ENCODE measurements at regions not wholly inside any gene's neighbourhood (a gene's known extent, or its start where the extent isn't known, plus 50 kb on each side); places are given as distances from the start of the nearest gene placed in this dataset.

DNA sequence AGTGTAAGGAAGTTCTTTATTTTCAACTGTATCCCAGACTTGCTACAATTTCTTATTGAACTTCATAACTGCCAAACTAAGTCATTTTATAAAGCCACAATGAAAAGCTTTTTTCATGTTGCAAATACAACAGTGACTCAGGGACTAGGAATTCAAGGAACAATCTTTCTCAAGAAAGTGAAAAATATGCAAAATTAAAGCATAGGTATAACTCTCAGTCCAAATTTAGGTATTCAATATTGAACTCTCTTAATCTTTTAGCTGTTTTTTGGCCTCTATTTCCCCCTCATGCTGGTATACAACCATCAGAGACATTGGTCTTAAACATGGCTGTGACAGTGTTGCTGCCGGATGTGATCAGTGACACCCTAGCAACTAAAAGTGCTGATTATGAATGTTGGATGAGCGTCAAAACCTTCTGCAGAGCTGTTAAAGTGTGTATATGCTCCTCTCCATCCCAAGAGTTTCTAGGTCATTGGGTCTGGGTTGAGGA is 476.9 kb downstream of the ZNF385D start:
- DNase-seq (ENCODE audit: low spot score in 2 of 2): no peak
- TF ChIP-seq EP300 (IDR thresholded peaks at IDR 0.05) (no peak), POLR2A (IDR thresholded peaks at IDR 0.05) (no peak)
- TF ChIP-seq, protein P1, sequence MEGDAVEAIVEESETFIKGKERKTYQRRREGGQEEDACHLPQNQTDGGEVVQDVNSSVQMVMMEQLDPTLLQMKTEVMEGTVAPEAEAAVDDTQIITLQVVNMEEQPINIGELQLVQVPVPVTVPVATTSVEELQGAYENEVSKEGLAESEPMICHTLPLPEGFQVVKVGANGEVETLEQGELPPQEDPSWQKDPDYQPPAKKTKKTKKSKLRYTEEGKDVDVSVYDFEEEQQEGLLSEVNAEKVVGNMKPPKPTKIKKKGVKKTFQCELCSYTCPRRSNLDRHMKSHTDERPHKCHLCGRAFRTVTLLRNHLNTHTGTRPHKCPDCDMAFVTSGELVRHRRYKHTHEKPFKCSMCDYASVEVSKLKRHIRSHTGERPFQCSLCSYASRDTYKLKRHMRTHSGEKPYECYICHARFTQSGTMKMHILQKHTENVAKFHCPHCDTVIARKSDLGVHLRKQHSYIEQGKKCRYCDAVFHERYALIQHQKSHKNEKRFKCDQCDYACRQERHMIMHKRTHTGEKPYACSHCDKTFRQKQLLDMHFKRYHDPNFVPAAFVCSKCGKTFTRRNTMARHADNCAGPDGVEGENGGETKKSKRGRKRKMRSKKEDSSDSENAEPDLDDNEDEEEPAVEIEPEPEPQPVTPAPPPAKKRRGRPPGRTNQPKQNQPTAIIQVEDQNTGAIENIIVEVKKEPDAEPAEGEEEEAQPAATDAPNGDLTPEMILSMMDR (IDR thresholded peaks at IDR 0.05): no peak
- Histone ChIP-seq H3K27ac (no peak overlapping the region), H3K36me3 (no peaks in the 10 kb centered on the region), H3K9me3 (peaks cover 0 to 7% (median 0%) of the 10 kb centered on the region in 4 donors), H3K4me3 (no peak overlapping the region), H3K4me1 (peaks cover 0 to 5% (median 0%) of the 10 kb centered on the region in 4 donors), H3K27me3 (no peaks in the 10 kb centered on the region)
- WGBS, 2 donors: 71% methylated on average over 2 of the region's 2 CpGs

DNA sequence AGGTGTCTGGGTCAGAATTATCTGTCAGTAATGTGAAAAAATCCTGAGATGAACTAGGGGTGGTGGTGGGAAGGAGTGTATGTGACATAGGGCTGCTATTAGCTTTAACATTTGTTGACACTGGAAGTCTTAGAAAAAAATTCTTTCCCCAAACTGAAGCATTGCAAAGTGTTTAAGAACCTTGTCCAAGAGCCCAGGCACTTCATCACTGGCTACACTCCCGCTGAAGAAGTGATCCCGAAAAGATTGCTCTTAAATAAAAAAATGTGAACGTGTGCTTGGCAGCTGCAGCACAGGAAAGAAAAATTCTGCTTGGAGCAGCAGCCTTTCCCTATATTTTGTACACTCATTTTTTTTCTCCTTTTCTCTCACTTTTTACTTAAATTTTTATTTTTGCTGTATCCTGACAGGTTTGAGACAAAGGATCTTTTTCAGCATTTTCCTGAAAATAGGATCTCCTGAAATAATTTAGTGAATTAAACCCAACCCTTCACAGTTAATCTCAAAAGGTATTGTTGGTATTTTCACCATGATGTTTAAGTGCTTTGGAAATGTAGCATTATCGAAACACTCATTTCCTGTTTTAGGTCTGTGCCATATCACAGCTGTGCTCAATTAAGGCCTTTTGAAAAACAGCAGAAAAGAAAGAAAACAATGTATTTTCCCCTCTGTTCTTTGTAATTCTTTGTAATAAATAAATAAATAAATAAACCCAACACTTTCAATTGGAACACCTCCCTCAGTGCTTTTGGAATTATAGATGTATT is 477.6 kb downstream of the ZNF385D start:
- H3K4me3 ChIP-seq: no peak overlapping the region
- 40 to 49% methylated on average over 4 of the region's 4 CpGs for WGBS, 2 donors
- no peaks in the 10 kb centered on the region for H3K27me3 ChIP-seq
- peaks cover 0 to 5% (median 0%) of the 10 kb centered on the region in 4 donors for H3K4me1 ChIP-seq
- H3K27ac ChIP-seq: no peak overlapping the region
- TF ChIP-seq POLR2A (IDR thresholded peaks at IDR 0.05) (no peak), EP300 (IDR thresholded peaks at IDR 0.05) (no peak)
- TF ChIP-seq, protein P1 (IDR thresholded peaks at IDR 0.05): no peak
- peaks cover 0 to 7% (median 0%) of the 10 kb centered on the region in 4 donors for H3K9me3 ChIP-seq
- DNase-seq (ENCODE audit: low spot score in 2 of 2): no peak
- H3K36me3 ChIP-seq: no peaks in the 10 kb centered on the region

DNA sequence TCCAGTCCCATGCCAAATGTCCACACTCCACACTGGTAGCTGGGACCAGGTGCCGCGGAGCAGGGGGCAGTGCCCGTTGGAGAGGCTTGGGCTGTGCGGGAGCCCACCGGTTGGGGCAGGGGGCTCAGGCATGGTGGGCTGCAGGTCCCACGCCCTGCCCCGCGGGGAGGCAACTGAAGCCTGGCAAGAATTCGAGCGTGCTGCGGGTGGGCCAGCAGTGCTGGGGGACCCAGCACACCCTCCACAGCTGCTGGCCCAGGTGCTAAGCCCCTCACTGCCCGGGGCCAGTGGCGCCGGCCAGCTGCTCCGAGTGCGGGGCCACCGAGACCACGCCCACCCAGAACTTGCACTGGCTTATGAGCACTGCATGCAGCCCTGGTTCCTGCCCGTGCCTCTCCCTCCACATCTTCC is 479.4 kb downstream of the ZNF385D start:
- Histone ChIP-seq H3K36me3 (no peaks in the 10 kb centered on the region), H3K4me3 (no peak overlapping the region), H3K27ac (no peak overlapping the region), H3K27me3 (no peaks in the 10 kb centered on the region), H3K4me1 (peaks cover 0 to 5% (median 0%) of the 10 kb centered on the region in 4 donors), H3K9me3 (peaks cover 0 to 7% (median 0%) of the 10 kb centered on the region in 4 donors)
- 96 to 97% methylated on average over 18 to 19 of the region's 19 CpGs for WGBS, 2 donors
- TF ChIP-seq, protein P1 (IDR thresholded peaks at IDR 0.05): no peak
- TF ChIP-seq POLR2A (IDR thresholded peaks at IDR 0.05): no peak
- no peak for TF ChIP-seq EP300 (IDR thresholded peaks at IDR 0.05)
- DNase-seq (ENCODE audit: low spot score in 2 of 2): no peak

DNA sequence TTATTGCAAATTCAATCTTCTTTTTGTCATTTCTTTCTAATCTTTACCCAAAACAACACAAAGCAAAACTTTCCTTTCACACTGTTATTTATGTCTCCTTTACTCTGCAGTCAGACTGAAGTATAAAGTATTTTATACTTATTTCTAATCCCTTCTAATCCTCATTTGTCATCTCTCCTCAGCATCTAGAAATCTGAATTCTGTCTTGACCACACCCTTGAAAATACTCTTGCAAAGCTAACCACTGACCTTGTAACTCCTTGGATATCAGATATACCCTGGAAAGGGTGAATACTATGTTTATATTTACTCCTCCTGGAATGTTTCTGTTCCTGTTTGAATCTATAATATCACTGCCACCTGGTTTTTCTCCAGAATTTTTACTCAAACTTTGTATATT is 481.1 kb downstream of the ZNF385D start:
- H3K4me3 ChIP-seq: no peak overlapping the region
- H3K27ac ChIP-seq: no peak overlapping the region
- no peak for TF ChIP-seq POLR2A (IDR thresholded peaks at IDR 0.05)
- no peak for TF ChIP-seq EP300 (IDR thresholded peaks at IDR 0.05)
- TF ChIP-seq, protein P1 (IDR thresholded peaks at IDR 0.05): no peak

DNA sequence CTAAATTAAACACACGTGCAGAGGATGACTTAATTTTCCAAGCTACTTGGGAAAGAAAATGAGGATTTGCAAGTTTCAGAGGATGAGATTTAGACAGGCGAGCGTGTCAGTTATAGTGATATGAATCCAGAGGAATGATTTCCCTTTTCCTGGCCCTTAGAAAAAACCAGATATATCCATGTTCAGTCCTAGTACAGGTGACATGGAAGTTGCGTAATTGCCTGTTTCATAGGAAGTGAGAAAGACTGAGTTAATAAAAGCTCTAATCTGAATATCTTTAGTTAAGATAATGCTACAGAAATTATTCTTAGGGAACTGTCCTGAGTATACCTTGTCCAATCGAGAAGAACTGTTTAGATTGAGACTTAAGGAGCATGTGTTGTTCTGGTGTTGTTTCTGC is 490.5 kb downstream of the ZNF385D start:
- Histone ChIP-seq H3K36me3 (no peaks in the 10 kb centered on the region), H3K27me3 (no peaks in the 10 kb centered on the region), H3K27ac (no peak overlapping the region), H3K9me3 (peaks cover 0 to 4% (median 1%) of the 10 kb centered on the region in 4 donors), H3K4me3 (no peak overlapping the region), H3K4me1 (no peaks in the 10 kb centered on the region)
- 76 to 82% methylated on average over 5 of the region's 5 CpGs for WGBS, 2 donors
- no peak for DNase-seq (ENCODE audit: low spot score in 2 of 2)
- TF ChIP-seq POLR2A (IDR thresholded peaks at IDR 0.05) (no peak), EP300 (IDR thresholded peaks at IDR 0.05) (no peak)
- TF ChIP-seq, protein P1 (IDR thresholded peaks at IDR 0.05): no peak

More for the DNA sequence above, 481.1 kb downstream of the ZNF385D start:
- Histone ChIP-seq H3K36me3 (no peaks in the 10 kb centered on the region), H3K27me3 (no peaks in the 10 kb centered on the region), H3K9me3 (peaks cover 0 to 7% (median 0%) of the 10 kb centered on the region in 4 donors), H3K4me1 (peaks cover 0 to 5% (median 0%) of the 10 kb centered on the region in 4 donors)
- no peak for DNase-seq (ENCODE audit: low spot score in 2 of 2)

Measured in tibial nerve (tissue), 4 donors.